SK-N-MC (cell line): ENCODE measurements at regions not wholly inside any gene's neighbourhood (a gene's known extent, or its start where the extent isn't known, plus 50 kb on each side); places are given as distances from the start of the nearest gene placed in this dataset.

Source experiments
- EZH2 ChIP-seq: fragments of 200-600 bp; sonication (generic); IDR thresholded peaks from one replicate; pipeline ENCODE4 v1.6.1; 2017; ENCODE audit warnings: antibody characterized with exemption
- POLR2AphosphoS5 ChIP-seq: IDR thresholded peaks from 2 replicates; pipeline ENCODE4 v1.6.1; 2012; ENCODE audit warnings: mild to moderate bottlenecking, low read depth, low read length, borderline replicate concordance

- TF ChIP-seq EZH2 (no peak), POLR2AphosphoS5 (no peak)
Measured at GRCh38 chr15:56792211-56792610, 58.9 kb upstream of the ZNF280D start.
